ENCODE measurements at regions not wholly inside any gene's neighbourhood (a gene's known extent, or its start where the extent isn't known, plus 50 kb on each side); places are given as distances from the start of the nearest gene placed in this dataset.
A peak's percentile ranks its signal among the peaks of the same experiment; 100 is the strongest.

GRCh38 chr6:131456565-131456964 lies 116.5 kb upstream of the ARG1 start:
- H3K18ac ChIP-seq (ENCODE audit: extremely low read depth, low read length), result no peak overlapping the region
- CTCF ChIA-PET (ENCODE audit: partially characterized antibody), result interaction anchor here (0.7 to 1.7 kb wide), 4 partner anchors 8 to 257 kb away, joined by 3 to 4 read pairs (median 3); no protein-coding TSS in a partner anchor
- no peak for FAIRE-seq
- TF ChIP-seq RNF2 (IDR thresholded peaks at IDR 0.05; ENCODE audit: borderline replicate concordance, low read depth, low read length, missing control alignments, poor library complexity, severe bottlenecking) (no peak), BACH1 (IDR thresholded peaks at IDR 0.05; ENCODE audit: low read length) (no peak), EGR1 (IDR thresholded peaks at IDR 0.05; ENCODE audit: borderline replicate concordance, low read depth, low read length) (no peak), RXRA (IDR thresholded peaks at IDR 0.05; ENCODE audit: insufficient read depth, low read depth, low read length) (no peak), MAFK (IDR thresholded peaks at IDR 0.05; ENCODE audit: low read depth, low read length) (no peak), NRF1 (IDR thresholded peaks at IDR 0.05; ENCODE audit: low read depth, low read length) (no peak), USF2 (IDR thresholded peaks at IDR 0.05; ENCODE audit: low read length) (no peak), KDM4A (IDR thresholded peaks at IDR 0.05; ENCODE audit: low read depth, low read length, severe bottlenecking) (no peak), CBX5 (IDR thresholded peaks at IDR 0.05; ENCODE audit: low read depth, low read length) (no peak), RAD21 (IDR thresholded peaks at IDR 0.05 in 1 of 2, conservative IDR thresholded peaks at IDR 0.05 in 1 of 2; ENCODE audit: low read depth in 2 of 2, low read length in 2 of 2) (no peak), NANOG (IDR thresholded peaks at IDR 0.05; ENCODE audit: insufficient read depth, low read depth, low read length, poor library complexity, severe bottlenecking) (no peak), GABPA (IDR thresholded peaks at IDR 0.05; ENCODE audit: borderline replicate concordance, insufficient read depth, low read length) (no peak), CHD2 (IDR thresholded peaks at IDR 0.05; ENCODE audit: low read length) (no peak)

More at GRCh38 chr6:131456565-131456964, 116.5 kb upstream of the ARG1 start:
- H4K5ac ChIP-seq (ENCODE audit: insufficient read length, low read depth, low read length), result no peak overlapping the region
- no peak overlapping the region for H3K4me3 ChIP-seq (ENCODE audit: extremely low read depth in 1 of 4, insufficient read depth in 2 of 4, low read depth in 3 of 4, low read length in 4 of 4)
- no peaks in the 10 kb centered on the region for H3K36me3 ChIP-seq (ENCODE audit: control insufficient read depth in 2 of 4, insufficient read depth in 4 of 4, low read length in 3 of 4)
- H3K79me1 ChIP-seq (ENCODE audit: low read depth, low read length), result no peaks in the 10 kb centered on the region
- H3K9ac ChIP-seq (replicated peaks in 1 of 4; ENCODE audit: extremely low read depth in 1 of 4, low read depth in 3 of 4, low read length in 3 of 4), result no peak overlapping the region
- H3K56ac ChIP-seq (replicated peaks; ENCODE audit: insufficient read length, low read depth, low read length), result no peak overlapping the region
- no peak overlapping the region for H3K4me2 ChIP-seq (ENCODE audit: insufficient read depth in 1 of 2, low read depth in 2 of 2, low read length in 2 of 2)
- H2BK5ac ChIP-seq (ENCODE audit: low read depth, low read length), result no peak overlapping the region
- H3K9me3 ChIP-seq (ENCODE audit: insufficient read depth in 2 of 2, low read depth in 1 of 2, low read length in 1 of 2), result no peaks in the 10 kb centered on the region
- no peak overlapping the region for H3K23ac ChIP-seq (ENCODE audit: insufficient read length)
- H3K23me2 ChIP-seq (ENCODE audit: low read depth, low read length), result no peaks in the 10 kb centered on the region
- H2BK20ac ChIP-seq (ENCODE audit: low read length), result no peak overlapping the region
- POLR2A ChIA-PET (ENCODE audit: partially characterized antibody), result no interaction called here
- H2AFZ ChIP-seq (ENCODE audit: low read length), result 0 out of 2 replicates have a peak overlapping the region, but pooled peaks have one; percentile 60
- H2AK5ac ChIP-seq (ENCODE audit: low read depth, low read length), result no peak overlapping the region
- no peak overlapping the region for H2BK120ac ChIP-seq (replicated peaks; ENCODE audit: low read depth, low read length)
- H2BK15ac ChIP-seq (ENCODE audit: low read length), result no peak overlapping the region
- no peak overlapping the region for H4K91ac ChIP-seq (replicated peaks; ENCODE audit: insufficient read length, low read length)
- H3K4ac ChIP-seq (replicated peaks; ENCODE audit: insufficient read length, low read depth, low read length), result no peak overlapping the region
- no peak overlapping the region for H3K27ac ChIP-seq (ENCODE audit: low read depth, low read length)
- no peak overlapping the region; the same call in 1 of the 2 replicates for H2BK12ac ChIP-seq (ENCODE audit: low read depth, low read length)
- WGBS, 2 experiments (ENCODE audit: extremely low coverage in 1 of 2, insufficient coverage in 1 of 2, insufficient read length in 1 of 2, insufficient replicate concordance in 2 of 2, low coverage in 1 of 2, low lambda C conversion rate in 2 of 2, missing lambda C conversion rate in 1 of 2), result 94% methylated on average over 5 of the region's 5 CpGs; no CpG with 5 or more reads in 1 of the 2 experiments
- no peaks in the 10 kb centered on the region for H4K20me1 ChIP-seq (replicated peaks in 1 of 2; ENCODE audit: control insufficient read depth in 1 of 2, insufficient read depth in 2 of 2, low read length in 2 of 2)
- H3K4me1 ChIP-seq (replicated peaks in 1 of 4; ENCODE audit: control insufficient read depth in 3 of 4, insufficient read depth in 4 of 4, low read length in 3 of 4), result peaks cover 0 to 7% (median 0%) of the 10 kb centered on the region in 4 experiments; a peak in 1 of 7 replicates
- no peak overlapping the region for H4K8ac ChIP-seq (ENCODE audit: extremely low read depth, insufficient read depth, low read length)
- H3K79me2 ChIP-seq (ENCODE audit: control insufficient read depth in 1 of 2, insufficient read depth in 2 of 2, low read length in 2 of 2), result no peaks in the 10 kb centered on the region
- H3K14ac ChIP-seq (ENCODE audit: insufficient read length), result no peak overlapping the region
- H3K27me3 ChIP-seq (replicated peaks in 1 of 4; ENCODE audit: control insufficient read depth in 3 of 4, extremely low read depth in 1 of 4, insufficient read depth in 3 of 4, low read length in 3 of 4), result no peaks in the 10 kb centered on the region
- DNase-seq (ENCODE audit: low read depth in 1 of 2, low spot score in 2 of 2), result no peak
